CD14-positive monocyte (primary cell): ENCODE measurements at regions not wholly inside any gene's neighbourhood (a gene's known extent, or its start where the extent isn't known, plus 50 kb on each side); places are given as distances from the start of the nearest gene placed in this dataset.
A peak's percentile ranks its signal among the peaks of the same experiment; 100 is the strongest.

Experiments
- DNase-seq, 3 donors: peaks; one replicate each; pipeline ENCODE4 v3.0.0-alpha.2; 2011 to 2022
- H2AFZ ChIP-seq: 2 replicates; pipeline ENCODE4 v1.6.0; 2012; ENCODE audit warnings: mild to moderate bottlenecking, low read depth, low read length, inconsistent platforms; ENCODE audit not compliant: insufficient read depth, poor library complexity, severe bottlenecking
- H3K27ac ChIP-seq, 2 donors: 1 replicate in 1 of 2; 2 replicates in 1 of 2; pipeline ENCODE4 v1.5.1; 2012 to 2013; ENCODE audit warnings: low read length in 2 of 2, control low read depth in 1 of 2, inconsistent platforms in 1 of 2, low read depth in 1 of 2, mild to moderate bottlenecking in 1 of 2
- H3K27me3 ChIP-seq, 2 donors: one replicate each; pipeline versions ENCODE4 v1.6.0 to v1.6.1; 2011 to 2013; ENCODE audit warnings: low read length in 2 of 2; ENCODE audit not compliant: control insufficient read depth in 2 of 2, insufficient read depth in 2 of 2
- H3K36me3 ChIP-seq, 2 donors: replicated peaks in 1 of 2; 1 replicate in 1 of 2; 2 replicates in 1 of 2; pipeline versions ENCODE4 v1.5.1 to v1.6.1; 2012 to 2013; ENCODE audit warnings: low read length in 2 of 2, control low read depth in 1 of 2, inconsistent platforms in 1 of 2, mild to moderate bottlenecking in 1 of 2; ENCODE audit not compliant: insufficient read depth in 2 of 2, control insufficient read depth in 1 of 2
- H3K4me1 ChIP-seq, 2 donors: 1 replicate in 1 of 2; 2 replicates in 1 of 2; pipeline versions ENCODE4 v1.5.1 to v1.6.1; 2012 to 2013; ENCODE audit warnings: low read length in 2 of 2, control low read depth in 1 of 2, inconsistent platforms in 1 of 2, mild to moderate bottlenecking in 1 of 2, moderate library complexity in 1 of 2; ENCODE audit not compliant: insufficient read depth in 2 of 2, control insufficient read depth in 1 of 2
- H3K4me2 ChIP-seq: replicated peaks from 2 replicates; pipeline ENCODE3; 2012; ENCODE audit warnings: low read length, moderate library complexity, mild to moderate bottlenecking; ENCODE audit not compliant: poor library complexity, severe bottlenecking; ENCODE audit errors: extremely low read depth
- H3K4me3 ChIP-seq, 3 experiments: fragments of 200-600 bp in 1 of 3; sonication (generic) in 1 of 3; replicated peaks in 1 of 3; 1 replicate in 2 of 3; 2 replicates in 1 of 3; pipeline ENCODE4 v1.5.1; 2011 to 2013; ENCODE audit warnings: low read length in 3 of 3, mild to moderate bottlenecking in 3 of 3, control low read depth in 2 of 3, low read depth in 2 of 3, inconsistent platforms in 1 of 3, moderate library complexity in 1 of 3
- H3K79me2 ChIP-seq: 2 replicates; pipeline ENCODE4 v1.6.0; 2012; ENCODE audit warnings: mild to moderate bottlenecking, control low read depth, inconsistent platforms, low read length, moderate library complexity; ENCODE audit not compliant: insufficient read depth
- H3K9ac ChIP-seq: 2 replicates; pipeline ENCODE4 v1.6.0; 2017; ENCODE audit warnings: low read length, mild to moderate bottlenecking; ENCODE audit not compliant: insufficient read depth, poor library complexity, severe bottlenecking
- H3K9me3 ChIP-seq, 2 donors: replicated peaks in 1 of 2; 1 replicate in 1 of 2; 2 replicates in 1 of 2; pipeline versions ENCODE4 v1.5.1 to v1.6.1; 2012 to 2013; ENCODE audit warnings: low read length in 2 of 2, control low read depth in 1 of 2; ENCODE audit not compliant: control insufficient read depth in 1 of 2, insufficient read depth in 1 of 2
- H4K20me1 ChIP-seq: 2 replicates; pipeline ENCODE4 v1.6.0; 2012; ENCODE audit warnings: mild to moderate bottlenecking, low read length, control low read depth, moderate library complexity; ENCODE audit not compliant: insufficient read depth
- H3K27ac Mint-ChIP-seq, 7 donors: one replicate each; pipeline ENCODE4 v1.8.0; 2020; ENCODE audit warnings: mild to moderate bottlenecking in 7 of 7, mixed read lengths in 7 of 7, moderate library complexity in 6 of 7, inconsistent platforms in 2 of 7
- H3K27me3 Mint-ChIP-seq, 3 donors: one replicate each; pipeline ENCODE4 v1.8.0; 2021 to 2022; ENCODE audit warnings: low read depth in 3 of 3, mild to moderate bottlenecking in 3 of 3, mixed read lengths in 3 of 3, moderate library complexity in 3 of 3, inconsistent platforms in 1 of 3
- H3K36me3 Mint-ChIP-seq, 2 donors: one replicate each; pipeline ENCODE4 v1.8.0; 2020; ENCODE audit warnings: mixed read lengths in 2 of 2, inconsistent platforms in 1 of 2, mild to moderate bottlenecking in 1 of 2
- H3K4me1 Mint-ChIP-seq: one replicate; pipeline ENCODE4 v1.8.0; 2020; ENCODE audit warnings: mild to moderate bottlenecking, mixed read lengths
- H3K4me3 Mint-ChIP-seq, 2 donors: one replicate each; pipeline ENCODE4 v1.8.0; 2020; ENCODE audit warnings: mild to moderate bottlenecking in 2 of 2, mixed read lengths in 2 of 2, moderate library complexity in 1 of 2
- H3K9me3 Mint-ChIP-seq, 7 donors: one replicate each; pipeline ENCODE4 v1.8.0; 2020 to 2022; ENCODE audit warnings: mixed read lengths in 7 of 7, mild to moderate bottlenecking in 6 of 7, moderate library complexity in 6 of 7, inconsistent platforms in 2 of 7
- CTCF ChIP-seq: fragments of 200-600 bp; IDR thresholded peaks from one replicate; pipeline ENCODE4 v1.8.0; 2022; ENCODE audit warnings: antibody characterized with exemption, mild to moderate bottlenecking
- WGBS: methylation state at CpG from one replicate; pipeline ENCODE4 v1.1.5; 2013; ENCODE audit warnings: missing lambda C conversion rate; ENCODE audit not compliant: insufficient coverage; 5-methylcytosine and 5-hydroxymethylcytosine counted together
- intact Hi-C, 2 donors: fragments of 100-400 bp; cut with micrococcal nuclease; formaldehyde crosslinking; loops; one replicate each; pipeline versions ENCODE4 v1.15.0 to v1.15.1; 2023

DNA sequence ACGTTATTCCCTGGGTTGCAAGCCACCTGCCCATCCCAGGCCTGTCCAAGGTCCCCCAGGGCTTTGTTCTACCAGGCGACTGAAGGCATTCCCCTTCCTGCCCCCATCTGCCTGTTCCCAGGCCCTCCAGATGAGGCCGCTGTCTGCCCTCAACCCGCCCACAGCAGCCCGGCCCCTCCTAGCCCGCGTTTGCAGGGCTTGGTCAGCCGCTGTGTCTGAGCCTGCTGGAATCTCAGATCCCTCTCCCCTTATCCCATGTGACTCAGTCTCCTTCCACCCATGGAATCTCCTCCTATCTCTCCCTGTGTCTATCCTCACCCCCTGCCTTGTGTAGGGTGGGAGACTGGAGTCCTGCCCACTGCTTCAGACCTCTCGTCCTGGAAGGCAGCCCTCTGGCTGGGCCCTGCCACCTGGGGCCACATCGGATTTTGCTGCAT, 186.0 kb upstream of the TNRC6C start:
- 21% methylated on average over 9 of the region's 10 CpGs for WGBS
- H3K4me1 Mint-ChIP-seq, result peaks cover 3% of the 10 kb centered on the region
- no peaks in the 10 kb centered on the region for H3K9me3 ChIP-seq
- H3K27ac Mint-ChIP-seq, result no peak overlapping the region
- no peak overlapping the region for H2AFZ ChIP-seq
- no peak overlapping the region for H3K4me3 ChIP-seq
- H3K4me1 ChIP-seq, result no peaks in the 10 kb centered on the region
- no peak overlapping the region for H3K9ac ChIP-seq
- H3K4me3 Mint-ChIP-seq, result no peak overlapping the region
- DNase-seq, result peak; percentile 35 to 56 (median 42)
- peaks cover 8 to 20% (median 14%) of the 10 kb centered on the region in 3 donors for H3K27me3 Mint-ChIP-seq
- no peaks in the 10 kb centered on the region for H4K20me1 ChIP-seq
- no peak overlapping the region for H3K4me2 ChIP-seq
- intact Hi-C loops, result loop anchor here (1.0 to 2.0 kb wide), 2 partner anchors 242 kb away; no protein-coding TSS in a partner anchor
- TF ChIP-seq CTCF, result peak; percentile 79
- no peaks in the 10 kb centered on the region for H3K36me3 Mint-ChIP-seq
- no peaks in the 10 kb centered on the region for H3K36me3 ChIP-seq
- H3K27ac ChIP-seq, result no peak overlapping the region
- peaks cover 0 to 1% (median 0%) of the 10 kb centered on the region in 7 donors for H3K9me3 Mint-ChIP-seq
- H3K79me2 ChIP-seq, result no peaks in the 10 kb centered on the region
- no peaks in the 10 kb centered on the region for H3K27me3 ChIP-seq

DNA sequence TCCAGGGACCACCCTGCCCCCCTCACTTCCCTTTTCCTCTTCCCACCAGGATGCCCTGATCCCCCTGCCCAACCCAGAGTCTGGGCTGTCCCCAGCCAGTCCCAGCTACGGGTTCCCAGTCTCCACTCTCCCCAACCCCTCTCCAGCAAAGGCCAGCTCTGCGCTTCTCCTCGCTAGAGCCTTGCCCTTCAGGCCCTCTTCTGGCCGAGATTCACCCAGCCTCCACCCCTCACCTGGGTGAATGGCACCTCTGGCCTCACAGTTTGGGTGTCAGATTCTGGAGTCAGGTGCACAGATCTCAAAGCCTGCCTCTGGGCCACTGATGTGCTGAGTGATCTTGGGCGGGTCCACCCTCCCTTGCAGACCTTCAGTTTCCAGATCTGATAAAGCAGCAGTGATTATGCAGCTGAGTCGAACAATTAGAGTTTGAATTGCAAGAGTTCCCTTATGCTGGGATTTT, 185.6 kb upstream of the TNRC6C start:
- H4K20me1 ChIP-seq, result no peaks in the 10 kb centered on the region
- no peak overlapping the region for H3K9ac ChIP-seq
- Mint-ChIP-seq H3K36me3 (no peaks in the 10 kb centered on the region), H3K4me3 (peak overlapping the region in 1 of 2 donors; percentile 30), H3K4me1 (peaks cover 3% of the 10 kb centered on the region), H3K9me3 (peaks cover 0 to 2% (median 0%) of the 10 kb centered on the region in 7 donors), H3K27me3 (peaks cover 7 to 18% (median 16%) of the 10 kb centered on the region in 3 donors), H3K27ac (no peak overlapping the region)
- WGBS, result 94% methylated on average over 3 of the region's 6 CpGs
- no peaks in the 10 kb centered on the region for H3K36me3 ChIP-seq
- H3K4me3 ChIP-seq, result no peak overlapping the region
- H3K27ac ChIP-seq, result no peak overlapping the region
- no peak for TF ChIP-seq CTCF
- H3K4me2 ChIP-seq, result no peak overlapping the region
- no peaks in the 10 kb centered on the region for H3K27me3 ChIP-seq
- H3K4me1 ChIP-seq, result no peaks in the 10 kb centered on the region
- no peak for DNase-seq
- intact Hi-C loops, result loop anchor here (1.0 to 2.0 kb wide), 2 partner anchors 241 to 242 kb away; no protein-coding TSS in a partner anchor
- no peaks in the 10 kb centered on the region for H3K79me2 ChIP-seq
- H2AFZ ChIP-seq, result no peak overlapping the region
- H3K9me3 ChIP-seq, result no peaks in the 10 kb centered on the region
